ENCODE measurements at regions not wholly inside any gene's neighbourhood (a gene's known extent, or its start where the extent isn't known, plus 50 kb on each side); places are given as distances from the start of the nearest gene placed in this dataset.

DNA sequence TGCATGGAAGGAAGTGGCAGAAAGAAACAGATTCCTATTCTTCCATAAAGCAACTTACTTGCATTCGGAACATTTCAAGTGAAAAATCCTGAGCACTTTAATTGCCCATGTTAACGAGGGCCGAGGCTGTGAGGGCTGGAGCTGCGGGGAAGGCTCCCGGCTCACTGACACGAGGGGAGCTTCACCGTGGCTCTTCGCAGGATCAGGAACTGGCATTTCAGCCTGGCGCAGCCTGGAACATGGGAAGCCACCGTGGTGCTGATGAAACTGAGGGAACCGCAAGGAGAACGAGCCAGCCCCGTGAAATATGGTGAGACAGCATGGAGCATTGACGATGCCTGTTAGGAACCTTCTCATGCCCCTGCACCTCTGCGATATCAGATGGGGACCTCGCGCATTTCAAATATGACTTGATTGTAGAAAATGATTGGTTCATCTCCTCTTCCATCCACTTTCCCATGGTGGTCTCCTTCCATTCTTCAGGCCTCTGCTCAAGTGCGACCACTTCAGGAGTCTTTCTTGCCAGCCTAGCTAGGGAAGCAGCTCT lies 236.9 kb downstream of the TBXT start:
- TF ChIP-seq, protein P1, sequence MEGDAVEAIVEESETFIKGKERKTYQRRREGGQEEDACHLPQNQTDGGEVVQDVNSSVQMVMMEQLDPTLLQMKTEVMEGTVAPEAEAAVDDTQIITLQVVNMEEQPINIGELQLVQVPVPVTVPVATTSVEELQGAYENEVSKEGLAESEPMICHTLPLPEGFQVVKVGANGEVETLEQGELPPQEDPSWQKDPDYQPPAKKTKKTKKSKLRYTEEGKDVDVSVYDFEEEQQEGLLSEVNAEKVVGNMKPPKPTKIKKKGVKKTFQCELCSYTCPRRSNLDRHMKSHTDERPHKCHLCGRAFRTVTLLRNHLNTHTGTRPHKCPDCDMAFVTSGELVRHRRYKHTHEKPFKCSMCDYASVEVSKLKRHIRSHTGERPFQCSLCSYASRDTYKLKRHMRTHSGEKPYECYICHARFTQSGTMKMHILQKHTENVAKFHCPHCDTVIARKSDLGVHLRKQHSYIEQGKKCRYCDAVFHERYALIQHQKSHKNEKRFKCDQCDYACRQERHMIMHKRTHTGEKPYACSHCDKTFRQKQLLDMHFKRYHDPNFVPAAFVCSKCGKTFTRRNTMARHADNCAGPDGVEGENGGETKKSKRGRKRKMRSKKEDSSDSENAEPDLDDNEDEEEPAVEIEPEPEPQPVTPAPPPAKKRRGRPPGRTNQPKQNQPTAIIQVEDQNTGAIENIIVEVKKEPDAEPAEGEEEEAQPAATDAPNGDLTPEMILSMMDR (IDR thresholded peaks at IDR 0.05; ENCODE audit: low read depth, low read length) = no peak
- no peak for DNase-seq (ENCODE audit: extremely low read depth, low read depth)

DNA sequence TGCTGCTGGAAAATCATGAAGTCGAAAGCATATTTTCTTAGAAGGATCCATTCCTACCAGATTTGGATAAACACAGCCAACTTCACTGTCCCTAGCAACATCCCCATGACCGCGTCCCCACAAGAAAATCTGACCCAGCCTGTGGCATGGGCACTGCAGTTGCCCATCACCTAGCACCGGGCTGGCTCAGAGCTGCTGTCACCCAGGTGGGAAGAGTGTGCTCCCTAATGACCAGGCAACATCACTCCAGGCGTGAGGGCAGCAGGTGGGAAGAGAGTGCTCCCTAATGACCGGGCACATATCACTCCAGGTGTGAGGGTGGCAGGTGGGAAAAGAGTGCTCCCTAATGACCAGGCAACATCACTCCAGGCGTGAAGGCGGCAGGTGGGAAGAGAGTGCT lies 238.0 kb downstream of the TBXT start:
- TF ChIP-seq, protein P1 (IDR thresholded peaks at IDR 0.05; ENCODE audit: low read depth, low read length) = no peak
- DNase-seq (ENCODE audit: extremely low read depth, low read depth) = no peak

DNA sequence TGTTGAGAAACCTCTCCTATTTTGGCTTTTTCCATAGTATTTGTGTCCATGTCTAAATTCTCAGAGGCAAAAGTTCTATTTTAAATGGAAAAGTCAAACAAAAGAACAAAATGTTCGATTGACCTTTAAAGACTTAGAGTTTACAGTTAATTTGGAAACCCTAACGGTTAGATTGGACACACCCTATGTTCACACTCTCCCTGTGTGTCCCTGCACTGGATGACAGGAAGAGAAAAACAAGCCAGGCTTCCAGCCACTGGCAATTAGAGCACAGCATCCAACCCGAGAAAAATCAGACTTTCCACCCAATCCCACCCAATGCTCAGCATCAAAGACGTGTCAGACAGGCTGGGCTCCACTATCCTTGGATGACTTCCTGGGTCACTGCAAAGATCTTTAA lies 241.3 kb downstream of the TBXT start:
- no peak for DNase-seq (ENCODE audit: extremely low read depth, low read depth)
- TF ChIP-seq, protein P1 (IDR thresholded peaks at IDR 0.05; ENCODE audit: low read depth, low read length) = no peak

DNA sequence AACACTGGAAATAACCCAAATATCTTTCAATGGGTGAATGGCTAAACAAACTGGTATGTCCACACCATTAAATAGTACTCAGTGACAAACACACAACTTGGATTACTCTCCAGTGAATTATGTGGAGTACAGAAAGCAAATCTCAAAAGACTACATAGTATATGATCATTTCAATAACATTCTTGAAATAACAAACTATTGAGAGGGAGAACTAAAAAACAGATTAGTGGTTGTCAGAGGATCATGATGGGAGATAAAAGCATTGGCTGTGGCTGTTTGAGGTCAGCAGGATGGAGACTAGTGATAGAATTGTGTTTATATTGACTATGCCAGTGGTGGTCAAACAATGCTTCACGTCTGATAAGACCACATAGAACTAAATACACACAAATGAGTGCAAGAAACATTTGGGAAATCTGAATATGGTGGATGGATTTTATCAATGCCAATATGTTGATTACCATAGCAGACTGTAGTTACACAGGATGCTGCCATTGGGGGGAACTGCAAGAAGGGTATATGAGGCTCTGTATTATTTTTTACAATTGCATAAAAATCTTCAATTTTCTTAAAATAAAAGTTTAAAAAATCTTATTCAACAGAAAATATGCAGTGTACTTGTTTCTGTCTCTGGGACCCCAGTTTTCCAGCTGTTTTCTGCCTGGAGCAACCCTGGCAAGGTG lies 242.0 kb downstream of the TBXT start:
- DNase-seq (ENCODE audit: extremely low read depth, low read depth) = no peak
- TF ChIP-seq, protein P1 (IDR thresholded peaks at IDR 0.05; ENCODE audit: low read depth, low read length) = no peak

DNA sequence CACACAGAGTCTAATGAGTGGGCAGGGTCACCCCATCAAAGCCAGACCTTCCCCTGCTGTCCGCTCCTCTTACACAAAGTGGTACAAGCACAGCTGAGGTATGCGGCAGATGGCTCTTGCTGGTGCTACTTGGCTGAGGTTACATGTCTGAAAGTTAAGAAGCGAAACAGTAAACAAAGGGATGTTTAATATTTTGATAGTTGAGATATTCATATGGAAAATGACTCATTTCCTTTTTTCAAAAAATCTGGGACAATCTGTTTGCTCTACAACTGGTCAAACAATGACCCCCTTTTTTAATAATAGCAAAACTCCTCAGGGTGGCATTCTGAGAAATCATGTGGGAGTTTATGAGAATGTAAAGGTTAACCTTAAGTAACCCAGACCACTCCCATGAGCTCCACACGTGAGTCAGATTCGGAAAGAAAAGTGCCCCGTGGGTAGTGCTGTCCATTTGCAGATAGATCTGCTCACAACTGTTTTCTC lies 245.3 kb downstream of the TBXT start:
- DNase-seq (ENCODE audit: extremely low read depth, low read depth) = no peak
- TF ChIP-seq, protein P1 (IDR thresholded peaks at IDR 0.05; ENCODE audit: low read depth, low read length) = no peak

DNA sequence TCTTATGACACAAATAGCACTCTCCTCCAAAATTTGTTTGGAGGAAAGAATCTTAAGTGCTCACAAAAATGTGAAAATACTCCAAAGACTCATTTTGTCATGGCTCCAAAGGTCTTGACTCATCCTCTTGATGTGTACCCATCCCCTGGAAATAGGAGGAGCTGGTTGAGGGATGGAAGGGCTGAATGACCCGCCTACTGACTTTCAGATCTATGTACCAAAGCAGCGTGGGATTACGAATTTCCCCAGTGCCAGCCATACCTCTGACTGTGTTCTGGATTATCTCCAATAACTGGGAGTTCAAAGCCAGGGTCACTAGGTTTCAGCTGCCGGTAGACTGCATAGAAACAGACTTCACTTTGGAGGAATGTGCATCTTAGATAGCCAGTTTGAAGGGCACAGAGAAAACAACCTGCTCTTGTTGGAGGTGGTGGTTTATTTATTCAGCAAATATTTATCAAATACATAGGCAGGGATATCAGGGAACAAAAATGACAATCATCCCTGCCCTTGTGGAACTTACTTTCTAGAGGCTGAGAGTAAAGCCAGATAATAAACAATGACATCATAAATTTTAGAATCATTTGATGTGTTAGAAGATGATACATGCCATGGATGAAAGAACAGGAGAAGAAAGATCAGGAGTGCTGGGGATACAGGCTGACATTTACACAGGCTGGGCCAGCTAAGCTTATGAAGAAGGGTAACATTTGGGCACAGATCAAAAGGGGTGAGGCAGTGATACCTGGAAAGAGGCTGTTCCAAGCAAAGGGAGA lies 246.6 kb downstream of the TBXT start:
- TF ChIP-seq, protein P1 (IDR thresholded peaks at IDR 0.05; ENCODE audit: low read depth, low read length) = no peak
- no peak for DNase-seq (ENCODE audit: extremely low read depth, low read depth)

DNA sequence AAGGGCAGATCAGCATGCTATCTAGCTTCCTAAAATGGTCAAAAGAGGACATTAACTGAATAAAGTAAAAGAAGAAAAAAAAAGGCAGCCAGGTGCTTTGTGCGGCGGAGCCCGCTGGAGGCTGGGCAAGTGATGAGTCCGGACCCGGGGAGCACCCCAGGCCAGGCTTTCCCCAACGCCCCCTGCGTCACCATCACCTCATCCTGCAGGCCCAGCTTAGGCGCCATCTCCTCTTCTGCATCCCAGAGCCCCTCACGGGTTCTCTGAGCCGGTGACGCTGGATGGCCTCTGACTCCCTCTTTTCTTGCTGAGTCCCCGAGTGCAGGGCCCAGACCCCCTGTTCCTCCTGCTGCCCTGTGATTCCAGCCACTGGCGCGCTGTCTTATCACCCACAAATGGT lies 250.1 kb downstream of the TBXT start:
- DNase-seq (ENCODE audit: extremely low read depth, low read depth) = no peak
- TF ChIP-seq, protein P1 (IDR thresholded peaks at IDR 0.05; ENCODE audit: low read depth, low read length) = no peak
